Prostate gland (tissue), 2 donors: ENCODE measurements at regions not wholly inside any gene's neighbourhood (a gene's known extent, or its start where the extent isn't known, plus 50 kb on each side); places are given as distances from the start of the nearest gene placed in this dataset.

ENCODE experiments used
- DNase-seq: peaks from one replicate; pipeline ENCODE4 v3.0.0-alpha.2; 2019; ENCODE audit warnings: low spot score
- H3K27ac ChIP-seq, 2 donors: fragments of 200-600 bp; sonication (generic); 2 replicates each; pipeline ENCODE4 v1.5.1; 2017 to 2019
- H3K27me3 ChIP-seq: fragments of 200-600 bp; sonication (generic); replicated peaks from 2 replicates; pipeline ENCODE4 v1.5.1; 2019; ENCODE audit not compliant: insufficient read depth
- H3K36me3 ChIP-seq, 2 donors: fragments of 200-600 bp; sonication (generic); 1 replicate in 1 of 2; 2 replicates in 1 of 2; pipeline versions ENCODE4 v1.5.1 to v1.8.1; 2017 to 2019
- H3K4me1 ChIP-seq: fragments of 200-600 bp; sonication (generic); replicated peaks from 2 replicates; pipeline ENCODE4 v1.5.1; 2019
- H3K4me3 ChIP-seq, 2 donors: fragments of 200-600 bp; sonication (generic); 2 replicates each; pipeline ENCODE4 v1.5.1; 2017 to 2019
- H3K9me3 ChIP-seq: fragments of 200-600 bp; sonication (generic); 2 replicates; pipeline ENCODE4 v1.5.1; 2017
- CTCF ChIP-seq, 4 experiments: fragments of 200-600 bp in 2 of 4; fragments of 450-650 bp in 2 of 4; sonication (generic) in 2 of 4; IDR thresholded peaks; 1 replicate in 3 of 4; 2 replicates in 1 of 4; pipeline ENCODE4 v1.5.1; 2016 to 2019; ENCODE audit warnings: antibody characterized with exemption in 4 of 4, mild to moderate bottlenecking in 2 of 4, moderate library complexity in 2 of 4
- POLR2A ChIP-seq: fragments of 450-650 bp; IDR thresholded peaks from one replicate; pipeline ENCODE4 v1.6.1; 2016; ENCODE audit warnings: antibody characterized with exemption, mild to moderate bottlenecking
- POLR2AphosphoS5 ChIP-seq: sonication (generic); formaldehyde crosslinking; IDR thresholded peaks from one replicate; pipeline ENCODE4 v1.6.1; 2017; ENCODE audit warnings: antibody characterized with exemption
- WGBS: methylation state at CpG from one replicate; pipeline ENCODE4 v1.1.5; 2018; 5-methylcytosine and 5-hydroxymethylcytosine counted together
- intact Hi-C: fragments of 100-400 bp; cut with DNase I; formaldehyde crosslinking; loops from one replicate; pipeline ENCODE4 v1.14.2; 2022

GRCh38 chr4:96260064-96260682 is 420.3 kb downstream of the PDHA2 start:
- no peak for TF ChIP-seq POLR2A
- no peak for TF ChIP-seq POLR2AphosphoS5
- no peak for TF ChIP-seq CTCF (IDR thresholded peaks at IDR 0.05)
- H3K36me3 ChIP-seq: no peaks in the 10 kb centered on the region
- H3K27ac ChIP-seq: no peak overlapping the region
- WGBS: 65% methylated on average over 2 of the region's 2 CpGs
- H3K4me3 ChIP-seq: no peak overlapping the region
- intact Hi-C loops: no loop called here
- DNase-seq: no peak
- H3K4me1 ChIP-seq: no peaks in the 10 kb centered on the region
- H3K9me3 ChIP-seq: no peaks in the 10 kb centered on the region
- H3K27me3 ChIP-seq: no peaks in the 10 kb centered on the region

- Histone ChIP-seq H3K4me1 (no peaks in the 10 kb centered on the region), H3K4me3 (no peak overlapping the region), H3K9me3 (no peaks in the 10 kb centered on the region), H3K27ac (no peak overlapping the region), H3K27me3 (no peaks in the 10 kb centered on the region), H3K36me3 (no peaks in the 10 kb centered on the region)
- intact Hi-C loops: no loop called here
- no peak for DNase-seq
- TF ChIP-seq CTCF (IDR thresholded peaks at IDR 0.05) (no peak), POLR2A (no peak), POLR2AphosphoS5 (no peak)
- 89% methylated on average over 5 of the region's 5 CpGs for WGBS
Measured at GRCh38 chr4:96262057-96262456, 422.2 kb downstream of the PDHA2 start.

GRCh38 chr4:96263291-96263690 is 423.4 kb downstream of the PDHA2 start:
- no peak for DNase-seq
- 51% methylated on average over 1 of the region's 1 CpG for WGBS
- no peaks in the 10 kb centered on the region for H3K4me1 ChIP-seq
- TF ChIP-seq POLR2A: no peak
- no peak for TF ChIP-seq POLR2AphosphoS5
- TF ChIP-seq CTCF (IDR thresholded peaks at IDR 0.05): no peak
- no peaks in the 10 kb centered on the region for H3K9me3 ChIP-seq
- no peaks in the 10 kb centered on the region for H3K27me3 ChIP-seq
- no peaks in the 10 kb centered on the region for H3K36me3 ChIP-seq
- no peak overlapping the region for H3K27ac ChIP-seq
- H3K4me3 ChIP-seq: no peak overlapping the region
- intact Hi-C loops: no loop called here

GRCh38 chr4:96264941-96265463 is 425.1 kb downstream of the PDHA2 start:
- no peak for DNase-seq
- intact Hi-C loops: no loop called here
- Histone ChIP-seq H3K27ac (no peak overlapping the region), H3K4me3 (no peak overlapping the region), H3K27me3 (no peaks in the 10 kb centered on the region), H3K4me1 (no peaks in the 10 kb centered on the region), H3K9me3 (no peaks in the 10 kb centered on the region), H3K36me3 (no peaks in the 10 kb centered on the region)
- 93% methylated on average over 2 of the region's 2 CpGs for WGBS
- TF ChIP-seq CTCF (IDR thresholded peaks at IDR 0.05) (no peak), POLR2A (no peak), POLR2AphosphoS5 (no peak)

GRCh38 chr4:96293806-96294205 is 453.9 kb downstream of the PDHA2 start:
- intact Hi-C loops: no loop called here
- TF ChIP-seq POLR2AphosphoS5: no peak
- TF ChIP-seq CTCF (IDR thresholded peaks at IDR 0.05): no peak
- TF ChIP-seq POLR2A: no peak
- Histone ChIP-seq H3K9me3 (no peaks in the 10 kb centered on the region), H3K27ac (no peak overlapping the region), H3K36me3 (no peaks in the 10 kb centered on the region), H3K4me1 (no peaks in the 10 kb centered on the region), H3K4me3 (no peak overlapping the region), H3K27me3 (no peaks in the 10 kb centered on the region)
- DNase-seq: no peak
- 77% methylated on average over 5 of the region's 5 CpGs for WGBS
